ENCODE measurements at regions not wholly inside any gene's neighbourhood (a gene's known extent, or its start where the extent isn't known, plus 50 kb on each side); places are given as distances from the start of the nearest gene placed in this dataset.

DNA sequence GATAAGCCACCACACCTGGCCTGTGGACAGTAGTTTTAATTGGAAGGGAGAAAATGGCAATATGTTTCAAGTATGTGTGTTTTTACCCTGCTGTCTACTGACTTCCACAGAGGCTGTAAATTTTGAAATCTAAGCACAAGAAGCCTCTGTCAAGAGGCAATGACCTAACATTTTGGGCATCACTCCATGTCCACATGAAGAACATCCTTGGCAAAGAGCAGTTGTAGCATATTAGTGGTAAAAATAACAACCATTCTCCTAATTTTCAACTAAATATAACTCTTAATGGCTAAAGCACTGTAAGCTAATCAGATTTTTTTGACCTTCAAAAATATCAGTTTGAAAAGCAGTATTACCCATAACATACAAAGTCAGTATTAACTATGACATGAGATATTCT, 100.3 kb upstream of the APC start:
- no peak for TF ChIP-seq EZH2phosphoT487 (IDR thresholded peaks at IDR 0.05; ENCODE audit: borderline replicate concordance, low read depth, low read length)
- TF ChIP-seq, protein P1, sequence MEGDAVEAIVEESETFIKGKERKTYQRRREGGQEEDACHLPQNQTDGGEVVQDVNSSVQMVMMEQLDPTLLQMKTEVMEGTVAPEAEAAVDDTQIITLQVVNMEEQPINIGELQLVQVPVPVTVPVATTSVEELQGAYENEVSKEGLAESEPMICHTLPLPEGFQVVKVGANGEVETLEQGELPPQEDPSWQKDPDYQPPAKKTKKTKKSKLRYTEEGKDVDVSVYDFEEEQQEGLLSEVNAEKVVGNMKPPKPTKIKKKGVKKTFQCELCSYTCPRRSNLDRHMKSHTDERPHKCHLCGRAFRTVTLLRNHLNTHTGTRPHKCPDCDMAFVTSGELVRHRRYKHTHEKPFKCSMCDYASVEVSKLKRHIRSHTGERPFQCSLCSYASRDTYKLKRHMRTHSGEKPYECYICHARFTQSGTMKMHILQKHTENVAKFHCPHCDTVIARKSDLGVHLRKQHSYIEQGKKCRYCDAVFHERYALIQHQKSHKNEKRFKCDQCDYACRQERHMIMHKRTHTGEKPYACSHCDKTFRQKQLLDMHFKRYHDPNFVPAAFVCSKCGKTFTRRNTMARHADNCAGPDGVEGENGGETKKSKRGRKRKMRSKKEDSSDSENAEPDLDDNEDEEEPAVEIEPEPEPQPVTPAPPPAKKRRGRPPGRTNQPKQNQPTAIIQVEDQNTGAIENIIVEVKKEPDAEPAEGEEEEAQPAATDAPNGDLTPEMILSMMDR (conservative IDR thresholded peaks at IDR 0.05; ENCODE audit: low read length), result no peak

All from OCI-LY7 (cell line).